ENCODE measurements at regions not wholly inside any gene's neighbourhood (a gene's known extent, or its start where the extent isn't known, plus 50 kb on each side); places are given as distances from the start of the nearest gene placed in this dataset.

DNA sequence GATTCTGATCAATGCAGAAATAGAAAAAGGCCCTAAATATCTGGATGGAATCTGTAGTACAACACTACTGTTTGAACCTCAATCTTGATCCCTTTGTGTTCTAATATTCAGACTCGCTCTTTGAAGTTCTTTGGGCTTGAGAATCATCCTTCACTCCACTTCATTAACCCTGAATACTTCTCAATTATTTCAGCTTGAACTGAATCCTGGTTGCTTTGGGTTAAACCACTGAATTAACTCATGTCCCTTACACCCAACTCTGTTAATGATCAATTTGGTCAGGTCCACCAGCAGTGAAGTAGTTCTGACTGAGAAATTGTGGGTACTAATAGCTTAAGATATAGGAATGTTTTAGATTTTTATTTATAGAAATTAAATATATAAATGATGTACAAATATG is 1707.2 kb upstream of the ACO1 start:
- no peak for DNase-seq (ENCODE audit: low spot score)

- DNase-seq (ENCODE audit: low spot score), result no peak
Measured at GRCh38 chr9:30688801-30689200, 1695.6 kb upstream of the ACO1 start.

GRCh38 chr9:30697958-30698357 is 1686.5 kb upstream of the ACO1 start:
- no peak for DNase-seq (ENCODE audit: low spot score)

DNA sequence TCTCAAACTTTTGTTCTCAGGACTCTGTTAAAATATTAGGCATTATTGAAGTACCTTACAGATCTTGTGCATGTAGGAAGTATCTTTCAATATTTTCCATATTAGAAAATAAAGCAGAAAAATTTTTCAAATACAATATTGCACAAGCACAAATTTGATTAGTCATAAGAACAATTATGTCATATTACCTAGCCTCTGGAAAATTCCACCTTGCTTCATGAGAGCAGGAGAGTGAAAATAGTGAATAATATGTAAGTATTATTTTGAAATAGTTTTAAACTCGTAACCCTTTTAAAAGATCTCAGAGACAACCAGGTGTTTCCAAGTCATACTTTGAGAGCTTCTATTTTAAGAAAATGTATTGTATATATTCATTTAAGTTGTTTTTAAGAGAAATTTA is 1672.9 kb upstream of the ACO1 start:
- no peak for DNase-seq (ENCODE audit: low spot score)

- DNase-seq (ENCODE audit: low spot score), result no peak
Measured at GRCh38 chr9:30713243-30713642, 1671.2 kb upstream of the ACO1 start.

GRCh38 chr9:30714389-30714788 is 1670.1 kb upstream of the ACO1 start:
- DNase-seq (ENCODE audit: low spot score), result no peak

DNA sequence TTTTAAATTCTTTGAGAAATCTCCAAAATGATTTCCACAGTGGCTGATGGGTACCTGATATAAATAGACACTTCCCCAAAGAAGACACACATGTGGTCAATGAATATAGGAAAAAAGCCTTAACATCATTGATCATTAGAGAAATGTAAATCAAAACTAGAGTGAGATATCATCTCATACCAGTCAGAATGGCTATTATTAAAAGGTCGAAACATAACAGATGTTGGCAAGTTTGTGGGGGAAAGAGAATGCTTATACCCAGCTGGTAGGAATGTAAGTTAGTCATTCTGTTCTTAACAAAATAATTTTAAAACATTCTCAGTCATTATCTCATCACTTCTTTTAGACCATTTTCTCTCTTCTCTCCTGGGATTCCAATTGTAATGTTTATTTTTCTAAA is 1666.0 kb upstream of the ACO1 start:
- DNase-seq (ENCODE audit: low spot score), result no peak

- DNase-seq (ENCODE audit: low spot score), result no peak
Measured at GRCh38 chr9:30722065-30722464, 1662.4 kb upstream of the ACO1 start.

DNA sequence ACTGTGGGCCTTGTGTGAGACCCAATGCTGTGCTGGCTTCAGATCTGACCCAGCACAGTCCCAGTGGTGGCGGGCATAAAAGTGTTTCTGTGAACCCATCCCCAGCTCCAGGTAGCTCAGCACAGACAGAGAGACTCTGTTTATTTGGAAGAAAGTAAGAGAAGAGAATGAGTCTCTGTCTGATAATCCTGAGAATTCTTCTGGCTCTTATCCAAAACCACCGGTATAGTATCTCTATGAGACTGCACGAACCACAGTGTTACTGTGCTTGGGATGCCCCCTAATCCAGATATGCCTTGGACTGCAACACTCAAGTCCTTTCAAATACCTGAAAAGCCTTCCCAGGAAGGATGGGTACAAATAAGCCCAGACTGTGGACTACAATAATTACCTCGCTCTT is 1660.8 kb upstream of the ACO1 start:
- DNase-seq (ENCODE audit: low spot score), result no peak

DNA sequence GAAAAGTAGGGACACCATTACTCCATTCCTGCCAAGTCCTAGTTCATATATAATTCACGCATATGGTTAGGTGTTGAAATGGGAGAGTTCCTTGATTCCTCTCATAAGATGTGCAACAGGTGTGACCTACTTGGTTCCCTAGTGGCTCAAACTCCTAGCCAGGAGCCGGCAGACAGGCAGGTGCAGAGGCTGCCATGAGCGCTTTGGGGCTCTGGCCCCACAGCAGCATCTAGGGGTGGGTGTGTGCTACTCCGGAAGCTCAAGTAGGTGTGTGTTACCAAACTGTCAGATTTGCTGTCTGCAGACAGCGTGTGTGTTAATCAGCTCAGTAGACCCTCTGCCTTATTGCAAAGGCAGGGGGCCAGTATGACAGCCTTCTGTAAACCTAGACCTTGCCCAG is 1652.4 kb upstream of the ACO1 start:
- no peak for DNase-seq (ENCODE audit: low spot score)

GRCh38 chr9:30744871-30745270 is 1639.6 kb upstream of the ACO1 start:
- no peak for DNase-seq (ENCODE audit: low spot score)

GRCh38 chr9:30746589-30746988 is 1637.9 kb upstream of the ACO1 start:
- DNase-seq (ENCODE audit: low spot score), result no peak

DNA sequence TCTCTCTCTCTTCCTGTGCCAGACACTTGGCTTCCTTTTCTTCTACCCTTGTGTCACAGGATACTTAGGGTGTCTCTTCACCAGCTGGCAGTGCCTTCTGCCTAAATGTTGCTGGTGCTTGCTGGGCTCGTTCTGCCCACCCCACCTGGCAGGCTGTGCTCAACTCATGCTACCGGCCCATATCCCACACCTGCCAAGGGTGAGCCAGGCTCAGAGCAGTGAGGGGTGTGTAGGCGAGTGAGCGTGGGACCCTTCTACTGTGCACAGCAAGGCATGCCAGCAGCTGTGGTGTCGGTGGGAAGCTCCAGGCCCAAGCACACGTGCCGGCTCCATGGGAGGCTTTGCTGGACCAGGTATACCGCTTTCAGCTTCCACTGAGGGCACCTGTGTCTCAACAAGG is 1626.7 kb upstream of the ACO1 start:
- no peak for DNase-seq (ENCODE audit: low spot score)

DNA sequence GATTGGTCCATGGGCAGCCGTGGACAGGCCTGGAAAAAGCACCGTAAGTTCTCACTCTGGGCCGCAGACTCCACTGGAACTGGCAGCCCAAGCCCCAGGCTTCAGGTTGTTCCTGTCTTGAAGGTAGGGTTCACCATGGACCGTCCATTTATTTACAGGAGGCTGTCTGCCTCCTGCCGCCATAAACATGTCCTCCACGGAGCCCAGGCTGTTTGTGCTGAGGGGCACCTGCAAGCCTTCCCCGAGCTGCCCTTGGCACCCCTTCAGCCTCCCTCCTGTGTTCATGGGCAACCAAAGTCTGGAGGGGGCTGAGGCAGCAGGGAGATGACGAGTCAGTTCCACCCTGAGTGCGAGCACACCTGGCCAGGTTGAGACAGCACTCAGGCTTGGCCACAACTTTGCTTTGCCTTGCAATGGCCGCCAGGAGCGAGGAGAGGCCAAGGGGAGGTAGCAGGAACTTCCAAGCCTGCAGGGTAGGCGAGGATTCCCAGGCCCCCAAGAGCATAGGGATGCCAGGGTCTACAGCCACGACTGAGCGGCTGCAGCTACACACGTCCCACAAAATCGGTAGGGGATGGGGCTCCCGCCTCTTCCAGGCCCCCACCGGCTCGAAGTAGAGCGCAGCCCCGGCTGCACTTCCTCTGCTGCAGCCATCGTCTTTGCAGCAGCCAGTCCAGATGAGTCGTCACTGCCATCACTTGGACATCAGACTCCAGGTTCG is 1625.6 kb upstream of the ACO1 start:
- DNase-seq (ENCODE audit: low spot score), result no peak

- DNase-seq (ENCODE audit: low spot score), result no peak
Measured at GRCh38 chr9:30765318-30765717, 1619.1 kb upstream of the ACO1 start.

GRCh38 chr9:30771163-30771708 is 1613.2 kb upstream of the ACO1 start:
- DNase-seq (ENCODE audit: low spot score), result no peak

GRCh38 chr9:30771760-30772159 is 1612.7 kb upstream of the ACO1 start:
- DNase-seq (ENCODE audit: low spot score), result no peak

DNA sequence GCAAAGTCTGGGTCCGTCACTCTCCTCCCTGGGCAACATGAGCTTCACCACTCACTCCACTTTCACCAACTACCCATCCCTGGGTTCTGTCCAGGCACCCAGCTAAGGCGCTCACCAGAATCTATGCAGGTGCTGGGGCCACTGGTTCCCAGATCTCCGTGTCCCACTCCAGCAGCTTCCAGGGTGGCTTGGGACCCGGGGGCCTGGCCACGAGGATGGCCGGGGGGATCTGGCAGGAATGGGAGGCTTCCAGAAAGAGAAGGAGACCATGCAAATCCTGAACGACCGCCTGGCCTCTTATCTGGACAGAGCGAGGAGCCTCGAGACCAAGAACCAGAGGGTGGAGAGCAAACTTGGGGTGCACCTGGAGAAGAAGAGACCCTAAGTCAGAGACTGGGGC is 1611.0 kb upstream of the ACO1 start:
- DNase-seq (ENCODE audit: low spot score), result no peak

GRCh38 chr9:30774326-30774725 is 1610.1 kb upstream of the ACO1 start:
- no peak for DNase-seq (ENCODE audit: low spot score)

DNA sequence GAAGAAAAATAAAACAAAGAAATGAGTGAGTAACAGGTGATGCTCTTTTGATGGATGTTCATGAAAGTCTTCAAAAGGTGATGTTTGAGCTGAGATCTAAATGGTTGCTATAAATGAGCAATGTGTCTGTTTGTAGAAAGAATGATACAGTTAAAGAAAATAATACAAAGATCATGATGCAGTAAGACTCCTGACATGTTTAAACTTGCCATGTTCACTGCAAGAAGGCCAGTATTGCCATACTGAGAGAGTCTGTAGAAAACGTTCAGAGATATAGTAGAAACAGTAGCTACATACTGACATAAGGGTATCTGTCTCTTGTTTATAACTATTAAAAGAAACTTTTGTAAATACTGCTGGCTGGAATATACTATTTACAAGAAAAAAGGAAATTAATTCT is 1609.2 kb upstream of the ACO1 start:
- DNase-seq (ENCODE audit: low spot score), result no peak

DNA sequence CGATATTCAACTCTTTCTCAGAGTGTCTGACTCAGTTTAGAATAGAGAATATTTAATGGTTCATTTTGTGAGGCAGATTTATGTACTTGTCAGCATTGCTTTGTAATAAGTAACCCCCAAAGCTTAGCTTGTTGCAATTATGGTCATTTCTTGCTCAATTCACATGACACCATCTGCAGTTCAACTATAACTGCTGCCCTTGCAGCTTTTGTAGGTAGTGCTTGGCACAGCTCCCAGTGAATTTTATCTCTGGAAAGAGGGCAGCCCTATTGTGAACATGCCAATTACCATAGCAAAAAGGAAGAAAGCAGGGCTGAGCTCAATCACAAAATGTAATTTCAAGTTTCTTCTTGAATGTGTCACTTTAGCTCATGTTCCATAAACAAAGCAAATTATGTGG is 1587.7 kb upstream of the ACO1 start:
- DNase-seq (ENCODE audit: low spot score), result no peak

GRCh38 chr9:30799527-30800101 is 1584.8 kb upstream of the ACO1 start:
- DNase-seq (ENCODE audit: low spot score), result no peak

GRCh38 chr9:30800421-30800820 is 1584.0 kb upstream of the ACO1 start:
- DNase-seq (ENCODE audit: low spot score), result no peak

GRCh38 chr9:30812821-30813220 is 1571.6 kb upstream of the ACO1 start:
- no peak for DNase-seq (ENCODE audit: low spot score)

Data from AG08396 (cell line).